ENCODE measurements at regions not wholly inside any gene's neighbourhood (a gene's known extent, or its start where the extent isn't known, plus 50 kb on each side); places are given as distances from the start of the nearest gene placed in this dataset.
"Not testable (repeated sequence)": the region's sequence is repeated elsewhere in the genome, so short reads cannot be mapped to it uniquely, and the experiment has no call there.

- not testable (repeated sequence) for DNase-seq (ENCODE audit: low read depth in 2 of 2)
These were observed 4037.7 kb upstream of the TPTE start for GRCh38 chr21:6483645-6484044.

GRCh38 chr21:6486821-6487220 is 4034.6 kb upstream of the TPTE start:
- not testable (repeated sequence) for DNase-seq (ENCODE audit: low read depth in 2 of 2)

- not testable (repeated sequence) for DNase-seq (ENCODE audit: low read depth in 2 of 2)
These were observed 4028.7 kb upstream of the TPTE start for GRCh38 chr21:6492691-6493090.

- DNase-seq (ENCODE audit: low read depth in 2 of 2): not testable (repeated sequence)
These were observed 4027.4 kb upstream of the TPTE start for GRCh38 chr21:6493957-6494356.

DNA sequence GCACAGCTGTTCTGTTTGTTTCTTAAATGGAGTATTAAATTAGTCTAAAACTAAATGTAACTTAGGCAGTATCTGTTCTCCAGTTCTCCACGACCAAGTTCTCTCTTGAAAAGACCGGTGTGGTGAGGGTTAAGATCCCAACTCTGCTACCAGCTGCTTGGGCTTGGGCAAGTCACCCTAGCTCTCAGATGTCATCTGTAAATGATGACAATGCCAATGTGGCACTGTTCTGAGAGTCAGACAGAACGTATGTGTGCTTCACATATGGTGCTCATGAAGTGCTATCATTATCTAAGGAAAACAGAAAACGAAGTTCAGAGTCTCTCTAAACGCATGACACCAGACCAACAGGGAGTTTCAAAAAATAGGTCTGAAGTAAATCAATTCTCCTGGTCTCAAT is 4025.0 kb upstream of the TPTE start:
- not testable (repeated sequence) for DNase-seq (ENCODE audit: low read depth in 2 of 2)

DNA sequence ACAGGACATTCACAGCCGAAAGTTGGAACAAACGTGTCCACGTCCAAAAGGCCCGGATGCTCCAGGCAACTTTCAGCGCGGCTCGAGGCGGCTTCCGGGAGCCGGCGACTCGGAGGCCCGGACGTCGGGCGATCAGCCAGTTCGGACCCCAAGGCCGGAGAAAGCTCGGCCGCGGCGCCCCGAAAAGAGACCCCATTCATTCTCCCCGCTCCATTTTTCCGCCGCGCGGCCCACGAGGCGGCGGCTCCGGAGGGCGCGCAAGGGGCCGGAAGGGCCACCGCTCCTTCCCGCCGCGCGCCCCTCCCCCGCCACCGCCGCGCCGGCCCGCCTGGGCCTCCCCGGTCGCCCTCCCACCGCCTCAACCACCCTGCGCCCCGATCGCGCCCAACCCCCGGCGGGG is 4022.7 kb upstream of the TPTE start:
- DNase-seq (ENCODE audit: low read depth in 2 of 2): not testable (repeated sequence)

DNA sequence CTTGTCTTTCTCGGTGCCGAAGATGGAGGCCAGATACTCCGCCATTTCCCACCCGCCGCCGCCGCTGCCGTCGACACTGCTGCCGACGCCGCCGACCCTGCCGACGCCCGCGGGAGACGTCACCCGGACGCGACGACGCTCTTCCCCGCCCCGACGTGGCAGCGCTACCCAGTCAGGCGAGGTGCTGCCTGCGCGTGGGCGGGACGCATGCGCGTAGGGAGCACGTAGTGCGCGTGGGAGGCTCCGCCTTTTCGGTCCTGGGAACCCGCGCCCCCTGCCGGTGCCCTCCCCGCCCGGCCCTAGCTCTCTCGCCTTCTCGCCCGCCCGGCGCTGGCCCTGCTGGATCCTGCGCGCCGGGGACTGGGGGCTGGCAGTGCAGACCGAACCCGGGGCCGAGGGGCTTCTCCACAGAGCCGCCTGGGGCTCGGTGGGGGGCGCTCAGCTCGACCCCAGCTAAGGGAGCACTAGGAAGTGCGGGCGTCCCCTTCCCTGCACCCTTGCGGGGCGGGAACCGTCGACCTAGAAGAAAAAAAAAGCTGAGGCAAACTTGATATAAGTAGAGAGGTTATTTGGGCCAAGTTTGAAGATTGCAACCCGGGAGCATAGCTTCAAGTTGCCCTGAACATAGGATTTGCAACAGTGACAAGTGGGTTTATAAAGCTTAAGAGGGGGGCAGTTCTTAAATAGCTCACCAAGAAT is 4022.1 kb upstream of the TPTE start:
- DNase-seq (ENCODE audit: low read depth in 2 of 2): not testable (repeated sequence)

- not testable (repeated sequence) for DNase-seq (ENCODE audit: low read depth in 2 of 2)
These were observed 4021.5 kb upstream of the TPTE start for GRCh38 chr21:6499866-6500265.

DNA sequence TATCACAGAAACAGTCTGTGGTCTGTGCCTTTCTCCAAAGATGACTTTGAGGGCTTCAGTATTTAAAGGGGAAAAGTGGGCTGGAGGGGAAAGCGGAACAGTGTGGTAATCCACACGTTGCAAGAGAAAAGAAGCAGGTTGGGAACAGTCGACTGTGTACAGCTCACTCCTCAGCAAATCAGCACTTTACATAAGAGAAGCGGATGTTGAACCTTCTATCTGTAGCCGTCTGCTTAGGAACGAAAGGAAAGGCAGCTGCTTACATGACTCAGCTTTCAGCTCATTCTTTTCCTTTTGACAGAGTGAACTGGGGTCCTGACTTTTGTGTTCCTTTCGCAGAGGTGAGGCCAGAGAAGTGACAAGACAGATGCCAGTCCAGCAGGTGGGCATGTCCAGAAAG is 4020.7 kb upstream of the TPTE start:
- not testable (repeated sequence) for DNase-seq (ENCODE audit: low read depth in 2 of 2)

- DNase-seq (ENCODE audit: low read depth in 2 of 2): not testable (repeated sequence)
These were observed 4015.1 kb upstream of the TPTE start for GRCh38 chr21:6506167-6506894.

DNA sequence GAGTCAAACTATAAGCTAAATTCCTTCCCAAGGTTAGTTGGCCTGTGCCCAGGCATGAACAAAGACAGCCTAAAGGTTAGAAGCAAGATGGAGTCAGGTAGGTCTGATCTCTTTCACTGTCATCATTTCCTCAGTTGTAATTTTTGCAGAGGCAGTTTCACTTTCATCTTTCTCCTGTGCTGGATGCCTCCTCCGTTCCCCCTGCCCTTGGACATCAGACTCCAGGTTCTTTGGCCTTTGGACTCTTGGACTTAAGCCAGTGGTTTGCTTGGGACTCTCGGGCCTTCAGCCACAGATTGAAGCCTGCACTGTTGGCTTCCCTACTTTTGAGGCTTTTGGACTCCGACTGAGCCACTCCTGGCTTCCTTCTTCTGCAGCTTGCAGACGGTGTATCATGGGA is 4013.8 kb upstream of the TPTE start:
- DNase-seq (ENCODE audit: low read depth in 2 of 2): not testable (repeated sequence)

GRCh38 chr21:6521777-6522176 is 3999.6 kb upstream of the TPTE start:
- DNase-seq (ENCODE audit: low read depth in 2 of 2): not testable (repeated sequence)

DNA sequence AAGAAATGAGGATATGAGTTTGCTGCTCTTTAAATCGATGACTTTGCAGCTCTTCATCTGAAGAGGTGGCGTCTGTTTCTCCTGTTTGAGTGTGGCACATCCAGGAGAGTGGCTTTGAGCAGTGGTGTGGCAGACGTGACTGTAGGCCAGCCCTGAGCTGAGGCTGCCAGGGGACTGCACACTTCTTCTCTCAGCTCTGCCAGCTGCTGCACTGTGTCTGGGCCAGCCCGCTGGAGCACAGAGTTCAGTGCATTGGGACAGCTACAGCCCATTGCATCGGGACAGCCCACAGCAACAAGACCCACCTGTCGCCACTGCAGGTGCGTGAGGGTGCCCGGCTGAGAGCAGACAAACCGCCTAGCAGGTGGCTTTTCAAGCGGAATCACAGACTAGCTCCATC is 3995.2 kb upstream of the TPTE start:
- not testable (repeated sequence) for DNase-seq (ENCODE audit: low read depth in 2 of 2)

GRCh38 chr21:6530655-6531054 is 3990.7 kb upstream of the TPTE start:
- not testable (repeated sequence) for DNase-seq (ENCODE audit: low read depth in 2 of 2)

- DNase-seq (ENCODE audit: low read depth in 2 of 2): not testable (repeated sequence)
These were observed 3988.1 kb upstream of the TPTE start for GRCh38 chr21:6533261-6533660.

DNA sequence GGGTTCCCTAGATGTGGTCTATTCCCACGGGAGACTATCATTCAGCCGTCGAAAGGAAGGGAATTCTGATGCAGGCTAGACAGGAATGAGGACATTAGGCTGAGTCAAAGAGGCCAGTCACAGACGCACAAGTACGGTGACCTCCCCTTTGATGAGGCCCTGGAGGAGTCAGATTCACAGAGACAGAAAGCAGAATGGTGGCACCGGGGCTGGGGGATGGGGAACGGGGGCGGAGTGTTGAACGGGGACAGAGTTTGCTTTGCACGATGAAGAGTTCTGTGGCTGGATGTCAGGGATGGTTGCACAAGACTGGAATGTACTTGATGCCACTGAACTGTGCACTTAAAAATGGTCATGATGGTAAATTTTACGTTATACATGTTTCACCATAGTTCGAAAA is 3983.1 kb upstream of the TPTE start:
- DNase-seq (ENCODE audit: low read depth in 2 of 2): not testable (repeated sequence)

DNA sequence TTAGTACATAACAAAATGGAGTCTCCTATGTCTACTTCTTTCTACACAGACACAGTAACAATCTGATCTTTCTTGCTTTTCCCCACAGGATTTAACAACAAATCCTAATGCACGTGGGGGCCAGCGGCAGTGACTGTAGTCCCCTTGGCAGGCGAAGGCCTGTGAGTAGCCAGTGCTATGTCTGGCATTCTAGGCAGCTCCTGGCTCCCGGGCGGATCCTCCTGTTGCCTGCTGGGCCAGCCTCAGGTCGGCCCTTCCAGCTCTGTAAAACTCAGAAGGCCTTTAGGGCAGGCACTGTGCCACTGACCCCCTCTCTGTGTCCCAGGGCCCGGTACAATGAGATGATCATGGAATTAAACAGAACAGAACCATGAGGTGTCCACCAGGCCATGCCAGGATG is 3981.7 kb upstream of the TPTE start:
- not testable (repeated sequence) for DNase-seq (ENCODE audit: low read depth in 2 of 2)

- DNase-seq (ENCODE audit: low read depth in 2 of 2): not testable (repeated sequence)
These were observed 3980.3 kb upstream of the TPTE start for GRCh38 chr21:6541036-6541435.

DNA sequence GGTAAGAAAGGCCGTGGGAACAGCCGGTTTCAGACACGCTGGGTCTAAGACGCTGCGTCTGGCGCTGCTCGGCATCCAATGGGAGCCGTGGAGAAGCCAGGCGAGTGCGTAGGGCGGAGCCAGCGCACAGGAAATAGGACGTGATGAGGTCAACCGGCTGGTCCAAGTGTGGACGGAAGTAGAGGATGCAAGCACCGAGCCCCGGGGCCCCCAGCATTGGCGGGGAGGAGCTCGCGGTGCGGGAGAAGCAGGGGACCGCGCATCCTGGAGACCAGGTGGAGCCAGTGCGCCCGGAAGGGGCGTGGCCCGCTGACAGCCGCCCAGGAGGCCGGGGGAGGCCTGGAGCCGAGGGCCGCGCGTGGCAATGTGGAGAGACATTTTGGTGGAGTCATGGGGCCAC is 3976.1 kb upstream of the TPTE start:
- not testable (repeated sequence) for DNase-seq (ENCODE audit: low read depth in 2 of 2)

- not testable (repeated sequence) for DNase-seq (ENCODE audit: low read depth in 2 of 2)
These were observed 3970.3 kb upstream of the TPTE start for GRCh38 chr21:6551045-6551444.

- not testable (repeated sequence) for DNase-seq (ENCODE audit: low read depth in 2 of 2)
These were observed 3967.6 kb upstream of the TPTE start for GRCh38 chr21:6553505-6554376.

GRCh38 chr21:6554377-6554864 is 3967.0 kb upstream of the TPTE start:
- not testable (repeated sequence) for DNase-seq (ENCODE audit: low read depth in 2 of 2)
